ENCODE measurements at regions not wholly inside any gene's neighbourhood (a gene's known extent, or its start where the extent isn't known, plus 50 kb on each side); places are given as distances from the start of the nearest gene placed in this dataset.
"Not testable (repeated sequence)": the region's sequence is repeated elsewhere in the genome, so short reads cannot be mapped to it uniquely, and the experiment has no call there.

DNA sequence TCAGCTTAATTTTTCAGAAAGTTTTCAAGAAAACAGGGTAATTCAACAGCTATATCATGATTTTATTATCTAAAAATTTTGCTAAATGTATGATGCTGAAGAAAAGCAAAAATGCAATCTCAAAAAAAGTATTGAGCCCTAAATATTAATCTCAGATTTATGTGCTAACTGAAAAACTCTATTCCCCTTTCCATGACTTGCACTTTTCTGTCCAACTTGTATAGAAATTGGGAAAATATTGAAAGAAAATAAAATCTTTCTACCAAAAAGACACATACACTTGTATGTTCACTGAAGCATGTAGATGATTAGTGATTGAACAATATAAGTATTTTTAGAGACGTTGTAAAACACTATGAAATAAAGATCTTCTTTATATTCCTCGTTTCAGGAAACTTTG lies 368.0 kb upstream of the ATXN7L3B start:
- Histone ChIP-seq H3K4me3 (no peak overlapping the region), H3K27ac (no peak overlapping the region), H3K36me3 (no peaks in the 10 kb centered on the region), H3K9me3 (no peaks in the 10 kb centered on the region), H3K4me1 (no peaks in the 10 kb centered on the region), H3K27me3 (no peaks in the 10 kb centered on the region)
- WGBS, 2 donors = 55 to 61% methylated on average over 2 of the region's 2 CpGs
- TF ChIP-seq EP300 (IDR thresholded peaks at IDR 0.05) = no peak
- TF ChIP-seq, protein P1, sequence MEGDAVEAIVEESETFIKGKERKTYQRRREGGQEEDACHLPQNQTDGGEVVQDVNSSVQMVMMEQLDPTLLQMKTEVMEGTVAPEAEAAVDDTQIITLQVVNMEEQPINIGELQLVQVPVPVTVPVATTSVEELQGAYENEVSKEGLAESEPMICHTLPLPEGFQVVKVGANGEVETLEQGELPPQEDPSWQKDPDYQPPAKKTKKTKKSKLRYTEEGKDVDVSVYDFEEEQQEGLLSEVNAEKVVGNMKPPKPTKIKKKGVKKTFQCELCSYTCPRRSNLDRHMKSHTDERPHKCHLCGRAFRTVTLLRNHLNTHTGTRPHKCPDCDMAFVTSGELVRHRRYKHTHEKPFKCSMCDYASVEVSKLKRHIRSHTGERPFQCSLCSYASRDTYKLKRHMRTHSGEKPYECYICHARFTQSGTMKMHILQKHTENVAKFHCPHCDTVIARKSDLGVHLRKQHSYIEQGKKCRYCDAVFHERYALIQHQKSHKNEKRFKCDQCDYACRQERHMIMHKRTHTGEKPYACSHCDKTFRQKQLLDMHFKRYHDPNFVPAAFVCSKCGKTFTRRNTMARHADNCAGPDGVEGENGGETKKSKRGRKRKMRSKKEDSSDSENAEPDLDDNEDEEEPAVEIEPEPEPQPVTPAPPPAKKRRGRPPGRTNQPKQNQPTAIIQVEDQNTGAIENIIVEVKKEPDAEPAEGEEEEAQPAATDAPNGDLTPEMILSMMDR (IDR thresholded peaks at IDR 0.05) = no peak
- TF ChIP-seq POLR2A (IDR thresholded peaks at IDR 0.05) = no peak
- no peak for TF ChIP-seq POLR2AphosphoS5 (IDR thresholded peaks at IDR 0.05)
- DNase-seq = no peak
- intact Hi-C loops (cut with DNase I) = no loop called here

- peak; percentile 51 for DNase-seq
- no peaks in the 10 kb centered on the region for H3K4me1 ChIP-seq
- H3K36me3 ChIP-seq = no peaks in the 10 kb centered on the region
- intact Hi-C loops (cut with DNase I) = no loop called here
- 94 to 95% methylated on average over 42 of the region's 42 CpGs for WGBS, 2 donors
- TF ChIP-seq POLR2A (IDR thresholded peaks at IDR 0.05) = no peak
- no peak for TF ChIP-seq EP300 (IDR thresholded peaks at IDR 0.05)
- no peak for TF ChIP-seq POLR2AphosphoS5 (IDR thresholded peaks at IDR 0.05)
- peaks cover 0 to 4% (median 0%) of the 10 kb centered on the region in 4 donors for H3K9me3 ChIP-seq
- H3K27me3 ChIP-seq = no peaks in the 10 kb centered on the region
- no peak overlapping the region for H3K27ac ChIP-seq
- no peak overlapping the region for H3K4me3 ChIP-seq
These were observed 366.8 kb upstream of the ATXN7L3B start for GRCh38 chr12:74170645-74171477.

GRCh38 chr12:74171478-74171909 lies 366.1 kb upstream of the ATXN7L3B start:
- no peaks in the 10 kb centered on the region for H3K36me3 ChIP-seq
- TF ChIP-seq EP300 (IDR thresholded peaks at IDR 0.05) (no peak), POLR2A (IDR thresholded peaks at IDR 0.05) (no peak), POLR2AphosphoS5 (IDR thresholded peaks at IDR 0.05) (no peak)
- TF ChIP-seq, protein P1 (IDR thresholded peaks at IDR 0.05) = no peak
- H3K4me3 ChIP-seq = no peak overlapping the region
- no peak overlapping the region for H3K27ac ChIP-seq
- intact Hi-C loops (cut with DNase I) = no loop called here
- peak; percentile 53 for DNase-seq
- no peaks in the 10 kb centered on the region for H3K4me1 ChIP-seq
- H3K9me3 ChIP-seq = peaks cover 0 to 4% (median 0%) of the 10 kb centered on the region in 4 donors
- WGBS, 2 donors = 93 to 94% methylated on average over 19 of the region's 19 CpGs
- no peaks in the 10 kb centered on the region for H3K27me3 ChIP-seq

- H3K4me1 ChIP-seq; intact Hi-C loops (cut with DNase I); DNase-seq; H3K4me3 ChIP-seq; H3K36me3 ChIP-seq; H3K27me3 ChIP-seq; H3K9me3 ChIP-seq; H3K27ac ChIP-seq: not testable (repeated sequence)
- WGBS, 2 donors = 60 to 77% methylated on average over 4 of the region's 4 CpGs
These were observed 362.7 kb upstream of the ATXN7L3B start for GRCh38 chr12:74174961-74175360.

DNA sequence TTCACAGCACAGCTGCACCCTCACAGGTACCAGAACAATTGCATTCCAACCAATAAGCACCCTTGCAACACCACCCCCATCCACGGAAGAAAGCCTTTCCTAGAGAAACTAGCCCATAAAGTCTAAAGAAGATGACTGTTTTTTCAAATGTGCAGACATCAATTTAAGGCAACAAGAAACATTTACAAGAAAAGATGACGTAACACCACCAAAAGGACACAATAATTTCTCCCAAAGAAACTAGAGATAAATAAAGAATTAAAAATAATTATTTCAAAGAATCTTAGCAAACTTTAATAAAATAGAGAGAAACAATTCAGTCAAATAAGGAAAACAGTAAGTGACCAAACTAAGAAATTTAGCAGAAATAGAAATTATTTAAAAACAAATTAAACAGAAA lies 352.3 kb upstream of the ATXN7L3B start:
- no peak for DNase-seq
- no peaks in the 10 kb centered on the region for H3K36me3 ChIP-seq
- whole genome bisulfite sequencing, 2 donors = 57 to 66% methylated on average over 2 of the region's 2 CpGs

More for the DNA sequence above, 352.3 kb upstream of the ATXN7L3B start:
- no peak overlapping the region for H3K27ac ChIP-seq
- no peaks in the 10 kb centered on the region for H3K9me3 ChIP-seq
- no peaks in the 10 kb centered on the region for H3K27me3 ChIP-seq
- H3K4me3 ChIP-seq = no peak overlapping the region
- intact Hi-C loops (cut with DNase I) = no loop called here
- TF ChIP-seq EP300 (IDR thresholded peaks at IDR 0.05) = no peak
- TF ChIP-seq POLR2A (IDR thresholded peaks at IDR 0.05) = no peak
- TF ChIP-seq POLR2AphosphoS5 (IDR thresholded peaks at IDR 0.05) = no peak
- TF ChIP-seq, protein P1 (IDR thresholded peaks at IDR 0.05) = no peak
- H3K4me1 ChIP-seq = no peaks in the 10 kb centered on the region
